PC-9 (cell line): ENCODE measurements at regions not wholly inside any gene's neighbourhood (a gene's known extent, or its start where the extent isn't known, plus 50 kb on each side); places are given as distances from the start of the nearest gene placed in this dataset.

Source experiments
- BruUV-seq: library from RNA; stranded (reverse); fragments of 400-500 nt; replicated peaks from 2 replicates; lab custom pipeline; 2021; lab: Mats Ljungman, UMichigan
- CTCF ChIA-PET: fragments of 300-600 bp; sonication (Branson Sonifier 250); formaldehyde crosslinking; loops from one replicate; lab custom pipeline; 2022; ENCODE audit warnings: antibody characterized with exemption; lab: Charles Lee
- POLR2A ChIA-PET: fragments of 300-600 bp; sonication (Branson Sonifier 250); formaldehyde crosslinking; loops from one replicate; lab custom pipeline; 2022; ENCODE audit warnings: antibody characterized with exemption; ENCODE audit not compliant: unreplicated experiment; lab: Charles Lee
- DNase-seq, 2 experiments: peaks; one replicate each; pipeline versions ENCODE4 v3.0.0 to v3.0.0-alpha.2; 2015 to 2022; ENCODE audit warnings: mixed read lengths in 1 of 2
- H2AFZ ChIP-seq: fragments of 200-600 bp; sonication (generic); 2 replicates; pipeline ENCODE4 v1.8.1; 2017; ENCODE audit warnings: antibody characterized with exemption
- H3F3A ChIP-seq: fragments of 200-600 bp; sonication (generic); 2 replicates; pipeline ENCODE4 v1.8.1; 2017; ENCODE audit warnings: antibody characterized with exemption, mild to moderate bottlenecking, low read depth; ENCODE audit not compliant: insufficient read depth
- H3K27ac ChIP-seq: fragments of 200-600 bp; sonication (generic); 2 replicates; pipeline ENCODE4 v1.6.1; 2016; ENCODE audit warnings: mixed run types
- H3K27me3 ChIP-seq: fragments of 200-600 bp; sonication (generic); 2 replicates; pipeline ENCODE4 v1.6.1; 2016; ENCODE audit warnings: low read depth, mixed run types; ENCODE audit not compliant: insufficient read depth
- H3K36me3 ChIP-seq: fragments of 200-600 bp; sonication (generic); 2 replicates; pipeline ENCODE4 v1.6.1; 2016; ENCODE audit warnings: low read depth, mixed run types
- H3K4me1 ChIP-seq: fragments of 200-600 bp; sonication (generic); replicated peaks from 2 replicates; pipeline ENCODE4 v1.6.1; 2016; ENCODE audit warnings: mixed run types; ENCODE audit not compliant: insufficient read depth
- H3K4me2 ChIP-seq: fragments of 200-600 bp; sonication (generic); 2 replicates; pipeline ENCODE4 v1.6.1; 2017; ENCODE audit warnings: mixed run types
- H3K4me3 ChIP-seq: fragments of 200-600 bp; sonication (generic); 2 replicates; pipeline ENCODE4 v1.6.1; 2016; ENCODE audit warnings: mixed run types
- H3K79me2 ChIP-seq: fragments of 200-600 bp; sonication (generic); 2 replicates; pipeline ENCODE4 v1.6.1; 2017; ENCODE audit warnings: low read depth, mixed run types
- H3K9me2 ChIP-seq: fragments of 200-600 bp; sonication (generic); 2 replicates; pipeline ENCODE4 v1.8.1; 2017; ENCODE audit warnings: mild to moderate bottlenecking; ENCODE audit not compliant: insufficient read depth
- H3K9me3 ChIP-seq: fragments of 200-600 bp; sonication (generic); 2 replicates; pipeline ENCODE4 v1.8.1; 2016; ENCODE audit warnings: low read depth; ENCODE audit not compliant: insufficient read depth
- H4K20me1 ChIP-seq: fragments of 200-600 bp; sonication (generic); 2 replicates; pipeline ENCODE4 v1.8.1; 2017; ENCODE audit not compliant: insufficient read depth
- EZH2 ChIP-seq: fragments of 200-600 bp; sonication (generic); IDR thresholded peaks from 2 replicates; pipeline ENCODE4 v1.8.0; 2017; ENCODE audit warnings: antibody characterized with exemption, low read depth
- intact Hi-C: fragments of 100-400 bp; cut with micrococcal nuclease; formaldehyde crosslinking; loops from one replicate; pipeline ENCODE4 v1.10.0; 2022; ENCODE audit not compliant: unreplicated experiment
- TF ChIP-seq, protein P1 (sequence below): fragments of 200-600 bp; sonication (generic); conservative IDR thresholded peaks from 2 replicates; pipeline ENCODE4 v1.6.1; 2017; ENCODE audit warnings: mixed run types, antibody characterized with exemption, mild to moderate bottlenecking, moderate library complexity

DNA sequence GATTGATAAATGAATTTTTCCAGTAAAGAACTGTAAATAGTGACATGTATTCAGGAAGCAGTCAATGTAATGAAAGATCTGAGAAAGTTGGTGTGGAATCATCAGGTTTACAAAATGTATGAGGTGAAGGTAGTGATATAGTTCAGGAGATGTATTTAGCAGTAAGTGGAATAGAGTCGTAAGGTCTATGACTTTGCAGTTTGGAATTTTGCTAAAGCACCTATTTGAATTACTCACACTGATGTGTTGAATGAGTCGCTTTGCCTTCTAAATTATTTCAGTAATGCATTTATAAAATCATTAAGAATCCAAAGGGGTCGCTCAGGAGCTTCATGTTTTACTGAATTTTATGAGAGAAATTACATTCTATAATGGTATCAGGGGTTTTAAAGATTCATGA is 713.7 kb downstream of the DSC3 start:
- ChIA-PET POLR2A (no interaction called here), CTCF (no interaction called here)
- Histone ChIP-seq H3K27me3 (no peaks in the 10 kb centered on the region), H2AFZ (no peak overlapping the region), H3K9me3 (no peaks in the 10 kb centered on the region), H3K4me3 (no peak overlapping the region), H3K79me2 (no peaks in the 10 kb centered on the region), H3K9me2 (no peaks in the 10 kb centered on the region), H3K4me1 (no peaks in the 10 kb centered on the region), H4K20me1 (no peaks in the 10 kb centered on the region), H3K4me2 (no peak overlapping the region), H3F3A (no peaks in the 10 kb centered on the region), H3K36me3 (no peaks in the 10 kb centered on the region), H3K27ac (no peak overlapping the region)
- DNase-seq, result no peak
- BruUV-seq, result no TSS peak
- TF ChIP-seq, protein P1, sequence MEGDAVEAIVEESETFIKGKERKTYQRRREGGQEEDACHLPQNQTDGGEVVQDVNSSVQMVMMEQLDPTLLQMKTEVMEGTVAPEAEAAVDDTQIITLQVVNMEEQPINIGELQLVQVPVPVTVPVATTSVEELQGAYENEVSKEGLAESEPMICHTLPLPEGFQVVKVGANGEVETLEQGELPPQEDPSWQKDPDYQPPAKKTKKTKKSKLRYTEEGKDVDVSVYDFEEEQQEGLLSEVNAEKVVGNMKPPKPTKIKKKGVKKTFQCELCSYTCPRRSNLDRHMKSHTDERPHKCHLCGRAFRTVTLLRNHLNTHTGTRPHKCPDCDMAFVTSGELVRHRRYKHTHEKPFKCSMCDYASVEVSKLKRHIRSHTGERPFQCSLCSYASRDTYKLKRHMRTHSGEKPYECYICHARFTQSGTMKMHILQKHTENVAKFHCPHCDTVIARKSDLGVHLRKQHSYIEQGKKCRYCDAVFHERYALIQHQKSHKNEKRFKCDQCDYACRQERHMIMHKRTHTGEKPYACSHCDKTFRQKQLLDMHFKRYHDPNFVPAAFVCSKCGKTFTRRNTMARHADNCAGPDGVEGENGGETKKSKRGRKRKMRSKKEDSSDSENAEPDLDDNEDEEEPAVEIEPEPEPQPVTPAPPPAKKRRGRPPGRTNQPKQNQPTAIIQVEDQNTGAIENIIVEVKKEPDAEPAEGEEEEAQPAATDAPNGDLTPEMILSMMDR, result no peak
- TF ChIP-seq EZH2, result no peak
- intact Hi-C loops, result no loop called here

DNA sequence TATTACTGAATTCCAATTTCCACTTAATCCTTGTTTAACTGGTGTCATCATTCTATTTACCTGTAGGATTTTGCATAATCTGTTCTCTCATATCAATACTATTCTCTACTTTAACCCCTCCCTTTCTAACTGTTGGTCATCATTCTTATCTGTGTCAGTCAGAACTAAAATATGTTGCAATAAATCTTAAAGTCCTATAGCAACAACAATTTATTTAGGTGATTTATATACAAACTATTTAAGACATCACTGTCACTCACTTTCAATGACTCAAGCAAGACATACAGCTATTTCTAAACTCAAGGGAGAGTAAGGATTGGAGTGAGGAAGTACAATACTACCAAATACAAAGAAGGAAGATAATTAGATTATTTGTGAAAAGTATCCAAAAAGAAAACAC is 740.4 kb downstream of the DSC3 start:
- Histone ChIP-seq H3K4me3 (no peak overlapping the region), H3K36me3 (no peaks in the 10 kb centered on the region), H3K4me2 (no peak overlapping the region), H3F3A (no peaks in the 10 kb centered on the region), H3K4me1 (no peaks in the 10 kb centered on the region), H3K9me3 (no peaks in the 10 kb centered on the region), H3K27me3 (no peaks in the 10 kb centered on the region), H3K27ac (no peak overlapping the region), H3K79me2 (no peaks in the 10 kb centered on the region), H2AFZ (no peak overlapping the region), H4K20me1 (no peaks in the 10 kb centered on the region), H3K9me2 (no peaks in the 10 kb centered on the region)
- CTCF ChIA-PET, result interaction anchor here (0.6 kb wide), 1 partner anchor 260 kb away, joined by 3 read pairs; no protein-coding TSS in a partner anchor
- DNase-seq, result no peak
- POLR2A ChIA-PET, result no interaction called here
- TF ChIP-seq, protein P1, result no peak
- TF ChIP-seq EZH2, result no peak
- intact Hi-C loops, result no loop called here
- BruUV-seq, result no TSS peak

DNA sequence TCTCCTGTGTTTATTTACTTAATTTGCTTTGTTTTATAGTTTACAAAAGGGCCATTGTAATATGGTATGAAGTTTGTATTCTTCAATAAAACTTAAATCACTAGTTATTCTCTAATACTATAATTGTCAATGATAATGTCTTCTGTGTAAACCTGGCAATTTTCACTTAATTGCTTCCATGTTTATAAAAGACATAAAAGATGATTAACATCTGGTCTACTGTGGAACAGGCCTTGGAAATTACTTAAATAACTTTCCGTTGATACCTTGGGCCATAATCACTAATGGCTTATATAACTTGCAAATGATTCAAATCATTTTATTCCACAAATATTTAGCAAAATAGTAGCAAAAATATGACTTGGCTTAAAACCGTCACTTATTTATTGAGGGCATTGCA is 743.8 kb downstream of the DSC3 start:
- Histone ChIP-seq H3K79me2 (no peaks in the 10 kb centered on the region), H4K20me1 (no peaks in the 10 kb centered on the region)

More for the DNA sequence above, 743.8 kb downstream of the DSC3 start:
- Histone ChIP-seq H3K4me1 (no peaks in the 10 kb centered on the region), H3K9me2 (no peaks in the 10 kb centered on the region), H3K27me3 (no peaks in the 10 kb centered on the region), H3K4me2 (no peak overlapping the region), H3K9me3 (no peaks in the 10 kb centered on the region), H3F3A (no peaks in the 10 kb centered on the region), H3K27ac (no peak overlapping the region), H3K36me3 (no peaks in the 10 kb centered on the region), H2AFZ (no peak overlapping the region), H3K4me3 (no peak overlapping the region)
- TF ChIP-seq, protein P1, result no peak
- TF ChIP-seq EZH2, result no peak
- ChIA-PET CTCF (no interaction called here), POLR2A (no interaction called here)
- intact Hi-C loops, result no loop called here
- no TSS peak for BruUV-seq
- no peak for DNase-seq
